Subcutaneous abdominal adipose tissue (tissue), 5 donors: ENCODE measurements at regions not wholly inside any gene's neighbourhood (a gene's known extent, or its start where the extent isn't known, plus 50 kb on each side); places are given as distances from the start of the nearest gene placed in this dataset.
A peak's percentile ranks its signal among the peaks of the same experiment; 100 is the strongest.

Source experiments
- H3K27ac ChIP-seq: one replicate; pipeline ENCODE4 v1.7.0; 2013; ENCODE audit warnings: low read depth, mild to moderate bottlenecking, inconsistent platforms, low read length, moderate library complexity
- H3K27me3 ChIP-seq, 5 donors: one replicate each; pipeline ENCODE4 v1.7.0; 2013; ENCODE audit warnings: low read length in 5 of 5, inconsistent platforms in 1 of 5; ENCODE audit not compliant: control insufficient read depth in 5 of 5, insufficient read depth in 4 of 5
- H3K36me3 ChIP-seq, 5 donors: one replicate each; pipeline ENCODE4 v1.7.0; 2013; ENCODE audit warnings: low read length in 5 of 5; ENCODE audit not compliant: control insufficient read depth in 5 of 5, insufficient read depth in 5 of 5
- H3K4me1 ChIP-seq, 5 donors: one replicate each; pipeline ENCODE4 v1.7.0; 2013; ENCODE audit warnings: low read length in 5 of 5, mild to moderate bottlenecking in 3 of 5, moderate library complexity in 1 of 5; ENCODE audit not compliant: control insufficient read depth in 5 of 5, insufficient read depth in 5 of 5
- H3K4me3 ChIP-seq, 5 donors: one replicate each; pipeline ENCODE4 v1.7.0; 2013; ENCODE audit warnings: low read length in 5 of 5, low read depth in 1 of 5
- H3K9ac ChIP-seq, 5 donors: one replicate each; pipeline ENCODE4 v1.7.0; 2013; ENCODE audit warnings: low read length in 5 of 5, mild to moderate bottlenecking in 4 of 5, moderate library complexity in 3 of 5
- H3K9me3 ChIP-seq, 5 donors: one replicate each; pipeline ENCODE4 v1.7.0; 2013; ENCODE audit warnings: low read length in 5 of 5; ENCODE audit not compliant: control insufficient read depth in 5 of 5
- donor health status: healthy.
- donor health status: healthy.
- donor health status: healthy.
- donor health status: healthy.
- donor health status: healthy.

DNA sequence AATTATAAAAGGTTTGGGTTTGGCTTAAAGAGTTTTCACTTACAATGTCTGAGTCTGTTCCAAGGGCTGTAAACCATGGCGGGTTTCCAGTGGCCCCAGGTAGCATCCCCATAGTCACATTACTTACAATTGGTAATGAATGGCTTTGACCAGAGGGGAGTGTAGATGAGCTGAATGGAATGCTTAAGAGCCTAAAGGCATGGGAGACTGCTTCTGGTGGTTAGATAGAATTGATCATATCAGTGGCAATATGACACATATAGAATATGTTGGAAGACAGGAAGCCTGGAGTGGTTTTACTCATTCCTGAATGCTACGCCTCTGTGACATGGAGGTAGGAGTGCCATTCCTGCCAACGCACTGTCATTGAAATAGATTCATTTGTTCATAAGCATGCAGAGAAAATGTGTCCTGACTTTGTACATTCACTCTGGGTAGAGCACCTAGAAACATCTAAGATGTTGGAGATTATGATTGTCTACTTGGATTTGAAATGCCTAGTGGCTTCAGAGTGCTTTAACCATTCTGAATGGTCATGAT lies 183.3 kb downstream of the BLID start:
- Histone ChIP-seq H3K9ac (no peak overlapping the region), H3K4me3 (no peak overlapping the region), H3K27me3 (no peaks in the 10 kb centered on the region), H3K36me3 (no peaks in the 10 kb centered on the region), H3K4me1 (peaks cover 2 to 26% (median 19%) of the 10 kb centered on the region in 5 donors), H3K27ac (peak overlapping the region; percentile 10), H3K9me3 (no peaks in the 10 kb centered on the region)

DNA sequence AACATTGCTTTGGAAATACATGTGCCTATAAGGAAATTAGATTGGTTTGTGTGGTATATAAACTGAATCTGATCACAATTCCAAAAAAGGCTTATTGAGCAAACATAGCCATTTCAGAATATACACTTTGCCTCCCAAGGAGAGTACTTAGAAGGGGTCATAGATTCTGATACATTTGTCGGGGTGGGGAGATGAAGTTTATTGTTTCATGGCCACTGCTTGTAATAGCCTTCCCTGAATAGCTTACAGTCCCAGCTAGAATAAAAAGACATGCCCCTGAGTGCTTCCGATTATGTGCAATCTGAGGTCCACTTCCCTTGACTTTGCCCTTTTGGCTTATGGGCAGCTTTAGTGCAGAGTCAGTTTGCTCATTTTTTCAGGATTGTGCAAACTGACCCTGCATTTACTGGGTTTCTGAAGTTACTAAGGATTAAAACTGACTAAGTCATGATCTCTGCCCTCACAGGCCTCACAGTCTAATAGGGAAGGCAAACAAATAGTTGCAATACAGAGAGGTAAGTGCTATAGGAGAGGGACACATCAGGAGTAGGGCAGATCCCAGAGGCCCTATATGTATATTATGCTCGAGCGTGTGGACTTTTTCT lies 184.2 kb downstream of the BLID start:
- no peaks in the 10 kb centered on the region for H3K36me3 ChIP-seq
- peak overlapping the region; percentile 10 for H3K27ac ChIP-seq
- no peaks in the 10 kb centered on the region for H3K27me3 ChIP-seq
- H3K9me3 ChIP-seq = no peaks in the 10 kb centered on the region
- no peak overlapping the region for H3K4me3 ChIP-seq
- H3K9ac ChIP-seq = no peak overlapping the region
- peaks cover 2 to 26% (median 19%) of the 10 kb centered on the region in 5 donors for H3K4me1 ChIP-seq

GRCh38 chr11:121931121-121931520 lies 184.9 kb downstream of the BLID start:
- Histone ChIP-seq H3K9me3 (no peaks in the 10 kb centered on the region), H3K36me3 (no peaks in the 10 kb centered on the region), H3K27me3 (no peaks in the 10 kb centered on the region), H3K4me1 (peaks cover 2 to 26% (median 19%) of the 10 kb centered on the region in 5 donors), H3K9ac (no peak overlapping the region), H3K4me3 (no peak overlapping the region), H3K27ac (no peak overlapping the region)

- Histone ChIP-seq H3K9me3 (no peaks in the 10 kb centered on the region), H3K27ac (peak overlapping the region; percentile 84)
Measured at GRCh38 chr11:121930004-121930965, 185.7 kb downstream of the BLID start.

DNA sequence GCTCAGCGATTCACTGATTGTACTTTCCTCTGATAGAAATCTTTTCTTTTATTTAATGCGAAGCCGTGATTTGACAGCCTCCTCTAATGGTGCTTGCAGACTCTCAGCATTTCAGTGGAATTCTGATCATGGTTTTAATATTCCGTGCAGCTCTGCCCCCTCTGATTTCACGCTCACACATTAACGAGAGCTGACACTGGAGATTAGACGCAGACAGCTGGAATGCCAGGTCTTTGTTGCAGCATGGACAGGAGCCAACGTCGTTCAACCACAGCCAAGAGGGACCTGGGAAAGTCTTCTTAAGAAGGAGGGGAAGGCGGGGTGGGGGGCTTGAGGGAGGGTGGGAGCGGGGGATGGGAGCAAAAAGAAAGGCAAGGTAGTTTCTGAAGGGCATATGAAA lies 186.4 kb downstream of the BLID start:
- H3K27ac ChIP-seq = peak overlapping the region; percentile 84
- peak overlapping the region; percentile 48 to 72 (median 60) for H3K4me3 ChIP-seq
- H3K36me3 ChIP-seq = no peaks in the 10 kb centered on the region
- H3K9ac ChIP-seq = peak overlapping the region in 1 of 5 donors; percentile 26
- H3K27me3 ChIP-seq = no peaks in the 10 kb centered on the region
- peaks cover 2 to 26% (median 19%) of the 10 kb centered on the region in 5 donors for H3K4me1 ChIP-seq
- no peaks in the 10 kb centered on the region for H3K9me3 ChIP-seq

More at GRCh38 chr11:121930004-121930965, 185.7 kb downstream of the BLID start:
- Histone ChIP-seq H3K36me3 (no peaks in the 10 kb centered on the region), H3K4me3 (peak overlapping the region; percentile 48 to 72 (median 60)), H3K4me1 (peaks cover 2 to 26% (median 19%) of the 10 kb centered on the region in 5 donors), H3K9ac (peak overlapping the region in 4 of 5 donors; percentile 2 to 66 (median 54)), H3K27me3 (no peaks in the 10 kb centered on the region)

DNA sequence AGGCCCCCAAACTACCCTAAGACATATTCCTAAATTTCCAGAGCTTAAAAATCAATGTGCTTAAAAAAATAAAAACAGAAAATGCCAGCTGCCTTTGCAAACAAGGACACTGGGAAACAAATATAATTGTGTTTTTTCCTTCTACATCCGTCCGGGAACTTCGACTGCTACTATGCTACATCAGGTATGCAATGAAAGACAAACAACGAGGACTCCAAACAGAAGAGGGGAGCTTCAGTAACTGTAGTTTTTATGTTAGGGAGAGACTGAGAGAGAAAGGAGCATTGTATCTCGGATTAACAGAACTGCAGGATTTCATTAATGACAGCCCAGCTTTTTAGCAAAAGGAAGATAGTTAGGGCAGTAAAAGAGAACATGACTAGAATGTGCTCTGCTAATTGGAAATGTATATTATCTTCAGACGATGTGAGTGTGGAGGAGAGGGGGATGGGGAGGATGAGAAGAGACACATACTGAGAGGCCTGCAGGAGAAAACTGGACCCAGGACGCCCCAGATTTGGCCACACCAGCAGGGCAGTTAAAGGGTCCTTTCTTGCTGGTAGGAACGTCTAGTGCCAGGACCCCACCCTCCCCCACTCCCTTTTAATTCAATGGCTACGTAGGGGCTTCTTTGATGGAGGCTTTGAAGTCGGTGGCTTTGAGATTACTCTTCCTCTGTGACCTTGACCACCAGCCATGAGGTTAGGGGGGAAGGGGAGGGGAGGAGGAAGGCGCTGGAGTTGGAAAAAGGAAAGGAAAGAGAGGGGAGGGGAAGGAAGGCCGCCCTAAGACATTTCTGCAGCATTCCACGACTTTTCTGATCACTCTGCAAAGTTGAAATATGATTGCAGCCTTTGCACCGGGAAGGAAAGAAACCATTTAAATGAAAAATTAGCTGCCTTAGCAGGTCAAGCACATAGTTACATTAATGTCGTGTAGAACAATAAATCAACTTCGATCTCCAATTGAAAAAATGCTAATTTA lies 187.1 kb downstream of the BLID start:
- Histone ChIP-seq H3K36me3 (no peaks in the 10 kb centered on the region), H3K27ac (no peak overlapping the region), H3K9ac (peak overlapping the region in 1 of 5 donors; percentile 26), H3K4me3 (peak overlapping the region; percentile 43 to 56 (median 51)), H3K27me3 (no peaks in the 10 kb centered on the region), H3K4me1 (peaks cover 2 to 26% (median 19%) of the 10 kb centered on the region in 5 donors), H3K9me3 (no peaks in the 10 kb centered on the region)

DNA sequence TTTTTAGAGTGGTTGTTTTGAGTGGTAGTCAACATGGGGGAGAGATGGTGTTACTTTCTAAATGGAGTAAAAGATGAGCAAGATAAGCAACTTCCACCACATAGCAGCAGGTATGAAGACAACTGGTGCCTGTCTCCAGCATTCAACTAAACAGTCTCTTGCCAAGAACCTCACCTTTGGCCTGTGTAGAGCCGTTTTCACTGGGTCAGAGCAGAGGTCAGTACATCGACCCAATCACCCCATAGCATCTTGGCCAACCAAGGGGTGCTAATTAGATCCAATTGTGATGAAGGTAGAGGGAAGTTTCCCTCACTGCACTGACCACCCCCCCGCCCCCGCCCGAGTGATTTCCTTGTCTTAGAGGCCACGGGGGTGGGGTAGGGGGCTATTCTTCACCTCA lies 188.2 kb downstream of the BLID start:
- Histone ChIP-seq H3K27ac (no peak overlapping the region), H3K4me3 (no peak overlapping the region), H3K9ac (no peak overlapping the region), H3K9me3 (no peaks in the 10 kb centered on the region), H3K36me3 (no peaks in the 10 kb centered on the region), H3K4me1 (peaks cover 2 to 26% (median 19%) of the 10 kb centered on the region in 5 donors), H3K27me3 (no peaks in the 10 kb centered on the region)

GRCh38 chr11:121927097-121927785 lies 188.8 kb downstream of the BLID start:
- no peaks in the 10 kb centered on the region for H3K27me3 ChIP-seq
- no peaks in the 10 kb centered on the region for H3K9me3 ChIP-seq
- H3K4me3 ChIP-seq = no peak overlapping the region
- peaks cover 2 to 26% (median 19%) of the 10 kb centered on the region in 5 donors for H3K4me1 ChIP-seq
- H3K9ac ChIP-seq = no peak overlapping the region
- H3K36me3 ChIP-seq = no peaks in the 10 kb centered on the region
- H3K27ac ChIP-seq = no peak overlapping the region

DNA sequence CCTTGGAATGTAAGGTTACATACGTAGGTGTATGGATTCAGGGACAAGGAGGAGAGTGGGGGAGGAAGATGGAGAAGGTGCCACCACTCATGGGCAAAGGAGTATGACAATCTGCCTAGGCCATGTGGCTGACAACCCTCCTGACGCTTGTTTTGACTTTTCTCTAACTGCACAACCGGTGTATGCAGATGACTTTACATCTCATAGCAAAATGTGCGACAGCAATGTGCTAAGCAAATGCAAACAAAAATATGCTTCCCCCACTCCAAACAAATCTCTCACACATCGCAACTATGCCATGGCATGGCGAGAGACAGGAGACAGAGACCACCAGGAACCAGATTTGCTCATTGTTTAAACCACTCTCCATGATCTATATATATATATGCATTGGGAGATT lies 191.8 kb downstream of the BLID start:
- H3K9me3 ChIP-seq = no peaks in the 10 kb centered on the region
- H3K9ac ChIP-seq = no peak overlapping the region
- no peaks in the 10 kb centered on the region for H3K36me3 ChIP-seq
- H3K27me3 ChIP-seq = no peaks in the 10 kb centered on the region
- peaks cover 0 to 5% (median 4%) of the 10 kb centered on the region in 5 donors for H3K4me1 ChIP-seq
- no peak overlapping the region for H3K4me3 ChIP-seq
- no peak overlapping the region for H3K27ac ChIP-seq
